HG03442 (cell line): ENCODE measurements at regions not wholly inside any gene's neighbourhood (a gene's known extent, or its start where the extent isn't known, plus 50 kb on each side); places are given as distances from the start of the nearest gene placed in this dataset.

Source experiments
- ATAC-seq: cut with Tn5 transposase; IDR thresholded peaks from one replicate; pipeline ENCODE4 v1.9.1; 2021; ENCODE audit warnings: mild to moderate bottlenecking, moderate library complexity; ENCODE audit not compliant: unreplicated experiment

GRCh38 chr10:78445308-78445707 lies 411.6 kb downstream of the RPS24 start:
- ATAC-seq, result no peak

- no peak for ATAC-seq
These were observed 414.8 kb downstream of the RPS24 start for GRCh38 chr10:78448470-78448869.

GRCh38 chr10:78448994-78449418 lies 415.3 kb downstream of the RPS24 start:
- ATAC-seq, result no peak

DNA sequence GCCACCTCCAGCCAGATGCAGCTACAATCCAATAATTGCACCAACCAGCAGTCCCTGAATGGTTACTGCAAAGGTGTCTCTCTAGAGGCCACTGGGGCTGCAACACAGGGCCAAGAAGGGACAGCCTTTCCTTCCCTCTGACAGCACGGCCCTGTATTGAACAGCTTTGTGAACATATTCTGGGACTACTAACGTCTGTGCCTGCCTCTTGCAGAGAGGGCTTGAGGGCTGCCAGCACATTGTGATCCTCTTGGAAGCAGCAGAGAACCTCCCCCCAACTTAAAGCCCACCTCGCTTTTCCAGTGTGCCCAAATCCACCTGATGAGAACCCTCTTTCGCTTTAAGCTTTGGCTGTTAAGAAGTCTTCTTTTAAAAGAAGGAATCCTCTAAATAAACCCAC lies 415.9 kb downstream of the RPS24 start:
- no peak for ATAC-seq

- ATAC-seq, result no peak
These were observed 416.6 kb downstream of the RPS24 start for GRCh38 chr10:78450239-78450638.

- ATAC-seq, result no peak
These were observed 417.3 kb downstream of the RPS24 start for GRCh38 chr10:78450807-78451485.

DNA sequence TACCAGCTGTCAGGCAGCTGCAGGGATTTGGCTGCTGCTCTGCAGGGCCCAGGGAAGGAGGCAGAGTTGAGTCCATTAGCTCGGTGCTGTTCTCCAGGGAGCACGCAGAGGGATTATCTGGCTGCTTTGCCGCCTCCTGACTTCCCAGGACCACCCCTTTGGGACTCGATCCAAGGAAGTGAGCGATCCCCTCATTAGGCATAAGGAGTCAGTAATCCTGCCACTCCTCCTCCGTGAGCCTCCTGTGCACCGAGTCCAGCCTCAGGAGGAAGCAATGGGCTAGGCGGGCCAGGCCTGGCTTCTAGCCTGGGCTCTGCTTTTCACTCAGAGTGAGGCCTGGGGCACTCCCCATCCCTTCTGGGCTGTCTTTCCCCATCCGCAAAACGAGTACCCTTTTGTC lies 417.9 kb downstream of the RPS24 start:
- ATAC-seq, result no peak

DNA sequence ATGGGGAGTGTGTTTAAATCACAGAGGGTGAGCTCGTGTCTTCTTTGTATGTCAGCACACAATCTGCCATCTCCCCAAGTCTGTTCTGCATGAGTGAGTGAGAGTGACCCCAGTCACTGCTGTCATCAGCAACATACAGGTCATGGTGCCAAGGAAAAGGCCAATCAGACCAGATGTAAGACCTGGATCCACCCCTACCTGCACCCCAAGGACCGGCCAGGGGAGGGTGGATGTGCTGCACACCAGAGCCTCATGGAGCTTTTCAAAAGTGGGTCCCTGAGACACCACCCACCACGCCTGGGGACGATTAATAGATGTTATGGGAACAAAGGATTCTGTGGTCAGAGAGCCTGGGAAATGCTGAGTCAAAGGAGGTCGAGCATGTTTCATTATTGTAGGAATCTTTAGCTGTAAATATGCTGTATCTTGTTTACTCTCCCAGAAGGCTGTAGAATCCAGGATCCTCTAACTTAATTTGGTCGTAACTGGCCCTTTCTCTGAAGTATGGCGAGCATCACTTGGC lies 420.5 kb downstream of the RPS24 start:
- no peak for ATAC-seq

DNA sequence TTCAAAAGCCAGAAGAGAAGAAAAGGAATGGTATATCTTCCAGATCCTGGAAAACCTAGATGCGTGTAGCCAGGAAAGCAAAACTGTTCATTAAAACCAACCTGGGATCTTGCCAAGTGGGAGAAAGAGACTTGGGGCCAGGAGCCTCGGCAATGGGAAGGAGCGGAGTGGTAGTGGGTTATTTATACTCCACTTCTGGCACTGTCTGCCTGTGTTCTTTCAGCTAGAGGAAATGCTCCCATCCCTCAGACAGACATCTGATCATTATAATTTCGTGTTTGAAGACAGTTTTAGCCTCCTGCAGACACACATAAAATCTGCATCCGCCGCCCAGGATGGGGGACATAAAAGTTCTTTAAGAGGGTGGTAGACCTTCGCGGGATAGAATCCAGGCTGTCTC lies 421.6 kb downstream of the RPS24 start:
- ATAC-seq, result no peak

GRCh38 chr10:78455811-78456210 lies 422.1 kb downstream of the RPS24 start:
- no peak for ATAC-seq

DNA sequence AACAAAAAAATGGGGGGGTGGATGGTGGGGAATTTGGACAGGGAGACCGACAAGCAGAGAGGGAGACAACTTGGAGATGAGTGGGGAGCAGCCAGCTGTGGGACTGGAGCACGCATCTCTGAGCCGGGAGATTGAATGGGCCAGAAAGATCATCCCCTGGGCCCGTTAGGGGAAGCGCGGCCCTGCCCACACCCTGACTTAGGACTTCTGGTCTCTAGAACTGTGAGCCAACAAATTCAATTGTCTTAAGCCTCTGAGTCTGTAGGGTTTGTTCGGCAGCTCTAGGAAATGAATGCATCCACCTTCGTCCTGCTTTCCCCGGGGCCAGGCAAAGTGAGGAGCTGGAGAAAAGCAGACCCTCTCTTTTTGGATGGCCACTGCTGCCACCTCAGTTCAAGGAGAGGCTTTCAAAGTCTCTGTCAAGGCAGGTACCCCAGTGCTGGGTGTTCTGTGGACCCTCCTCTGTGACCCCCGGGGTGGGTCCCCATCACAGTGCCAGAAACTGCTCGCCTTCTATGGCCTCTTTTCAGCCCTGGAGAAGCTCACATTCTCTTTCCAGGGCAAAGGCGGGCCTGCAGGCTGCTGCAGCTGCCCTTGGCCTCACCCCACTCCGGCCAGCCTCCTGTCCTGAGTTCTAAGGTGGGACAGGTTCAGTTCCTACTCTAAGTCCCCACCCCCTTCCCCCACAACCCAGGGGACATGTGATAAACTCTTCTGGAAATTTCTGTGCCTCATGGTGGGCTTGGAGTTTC lies 423.2 kb downstream of the RPS24 start:
- no peak for ATAC-seq

DNA sequence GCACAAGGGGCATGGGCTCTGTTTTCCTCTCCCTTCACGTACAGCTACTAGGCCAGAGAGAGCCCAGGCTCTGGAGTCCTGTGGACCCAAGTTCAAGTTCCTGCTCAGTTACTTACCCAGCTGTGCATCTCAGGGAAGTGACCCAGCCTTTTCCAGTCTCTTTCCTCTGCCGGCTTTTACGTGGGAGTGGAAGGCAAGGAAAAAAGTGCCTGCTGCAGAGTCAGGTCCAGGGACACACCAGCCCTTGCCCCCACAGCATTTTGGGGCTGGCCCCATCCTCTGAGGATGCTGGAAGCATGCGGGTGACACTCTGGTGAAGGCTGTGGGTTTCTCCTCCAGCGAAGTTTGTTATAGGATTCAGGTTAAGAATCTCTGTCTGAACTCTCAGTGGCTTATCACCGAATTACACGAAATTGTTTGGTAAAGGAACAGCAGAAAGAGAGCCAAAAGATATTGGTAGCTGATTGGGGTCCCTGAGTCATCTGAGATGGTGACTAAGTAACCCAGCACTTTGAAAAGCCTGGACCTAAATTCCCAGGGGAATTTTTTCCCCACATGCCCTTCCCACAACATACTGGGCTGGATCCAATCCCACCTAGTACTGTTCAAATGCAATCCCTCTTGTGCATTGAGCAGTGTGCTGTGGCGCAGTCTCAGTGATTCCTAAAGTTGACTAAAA lies 424.3 kb downstream of the RPS24 start:
- ATAC-seq, result no peak

- ATAC-seq, result no peak
These were observed 425.4 kb downstream of the RPS24 start for GRCh38 chr10:78458983-78459638.

GRCh38 chr10:78459639-78460037 lies 426.0 kb downstream of the RPS24 start:
- ATAC-seq, result no peak

- no peak for ATAC-seq
These were observed 426.5 kb downstream of the RPS24 start for GRCh38 chr10:78460204-78460603.

- ATAC-seq, result no peak
These were observed 427.7 kb downstream of the RPS24 start for GRCh38 chr10:78461333-78461732.

DNA sequence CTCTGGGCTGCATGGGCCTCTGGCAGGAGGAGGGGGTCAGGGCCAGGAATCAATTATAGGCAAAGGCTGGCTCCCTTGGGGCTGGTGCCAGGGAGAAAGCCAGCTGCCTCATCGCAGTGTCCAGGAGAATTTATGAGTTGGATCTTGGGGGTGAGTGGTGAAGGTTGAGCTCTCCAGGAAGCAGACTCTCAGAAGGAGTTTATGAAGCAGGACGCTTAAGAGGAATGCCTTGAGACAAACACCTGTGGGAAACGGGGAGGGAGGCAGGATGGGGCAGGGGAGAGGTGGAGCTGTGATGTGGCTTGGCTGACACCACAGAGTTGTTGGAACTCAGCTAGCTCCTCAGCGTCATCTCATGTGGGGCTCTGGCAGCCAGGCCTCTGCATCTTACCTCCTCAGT lies 428.5 kb downstream of the RPS24 start:
- ATAC-seq, result no peak

DNA sequence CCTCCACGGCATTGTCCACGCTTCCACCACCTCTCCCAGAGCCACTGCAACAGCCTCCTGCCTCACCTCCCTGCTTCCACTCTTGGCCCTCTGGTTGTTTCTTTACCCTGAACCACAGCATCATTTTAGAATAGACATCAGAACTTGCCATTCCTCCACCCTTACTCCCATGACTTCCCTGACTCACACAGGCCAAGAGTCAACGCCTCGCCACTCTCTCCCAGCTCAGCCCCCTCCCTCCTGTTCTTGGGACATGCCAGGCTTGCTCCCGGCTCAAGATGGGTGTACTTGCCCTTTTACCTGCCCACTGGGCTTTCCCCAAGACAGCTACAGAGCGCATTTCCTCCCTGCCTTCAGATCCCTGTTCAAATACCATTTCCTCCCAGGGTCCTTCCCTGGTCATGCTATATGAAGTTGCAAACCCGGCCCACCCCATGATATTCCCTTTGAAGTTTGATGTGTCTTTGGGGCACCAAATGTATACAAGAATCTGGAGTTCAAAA lies 429.1 kb downstream of the RPS24 start:
- ATAC-seq, result no peak

GRCh38 chr10:78464118-78464855 lies 430.6 kb downstream of the RPS24 start:
- no peak for ATAC-seq

DNA sequence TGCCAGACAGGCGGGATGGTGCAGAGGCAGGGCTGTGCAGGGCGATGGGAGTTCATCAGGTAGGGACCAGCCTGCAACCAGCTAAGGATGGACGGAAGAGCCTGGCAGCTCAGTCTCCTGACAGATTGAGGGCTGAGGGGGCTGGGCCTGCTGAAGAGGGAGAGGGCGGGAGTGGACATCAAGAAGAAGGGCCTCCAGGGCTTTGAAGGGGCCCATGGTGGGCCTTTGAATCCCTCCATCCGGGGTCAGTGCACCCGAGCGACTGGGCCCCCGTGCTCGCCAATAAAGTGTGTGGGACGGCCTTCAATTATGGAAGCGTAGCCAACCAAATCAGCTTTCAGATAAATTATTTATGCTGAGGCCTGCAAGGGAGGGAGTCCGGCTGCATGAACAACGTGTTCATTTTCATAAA lies 431.2 kb downstream of the RPS24 start:
- no peak for ATAC-seq
